ENCODE measurements at regions not wholly inside any gene's neighbourhood (a gene's known extent, or its start where the extent isn't known, plus 50 kb on each side); places are given as distances from the start of the nearest gene placed in this dataset.

GRCh38 chr6:106017454-106017853 is 68.7 kb upstream of the PRDM1 start:
- no peak for TF ChIP-seq CTCF (IDR thresholded peaks at IDR 0.05; ENCODE audit: extremely low read depth in 1 of 2, insufficient read depth in 1 of 2, low read depth in 1 of 2, low read length in 2 of 2)
- TF ChIP-seq POLR2A (IDR thresholded peaks at IDR 0.05; ENCODE audit: low read depth, low read length), result no peak
- TF ChIP-seq POLR2AphosphoS5 (IDR thresholded peaks at IDR 0.05; ENCODE audit: insufficient read depth, low read depth, low read length), result no peak
- no peak for TF ChIP-seq EZH2 (IDR thresholded peaks at IDR 0.05; ENCODE audit: borderline replicate concordance, low read depth, low read length, severe bottlenecking)
- TF ChIP-seq MAX (IDR thresholded peaks at IDR 0.05; ENCODE audit: insufficient read depth, insufficient read length), result no peak
